Endothelial cell of hepatic sinusoid (primary cell): ENCODE measurements at regions not wholly inside any gene's neighbourhood (a gene's known extent, or its start where the extent isn't known, plus 50 kb on each side); places are given as distances from the start of the nearest gene placed in this dataset.

Experiments
- in situ Hi-C: cut with HindIII; loops from 2 replicates; pipeline ENCODE4 v1.10.0; 2017; ENCODE audit warnings: low sequenced_read_pairs

DNA sequence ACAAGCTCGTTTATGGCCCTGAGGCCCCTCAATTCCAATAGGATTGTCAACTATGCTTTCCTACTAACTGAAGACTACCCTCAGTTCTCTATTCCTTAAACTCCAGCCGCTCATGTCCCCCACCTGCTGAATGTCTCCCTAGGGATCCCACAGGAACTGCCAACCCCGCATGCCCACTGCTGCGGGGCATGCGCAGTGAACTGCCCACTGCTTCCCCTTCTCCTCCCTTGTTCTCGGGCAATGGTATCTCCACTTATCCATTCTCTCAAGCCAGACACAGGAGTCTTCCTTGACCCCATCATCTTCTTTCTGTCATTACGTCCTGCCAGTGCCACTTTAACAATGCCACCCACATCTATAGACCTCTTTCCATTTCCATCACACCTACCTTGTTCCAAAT, 90.0 kb downstream of the FGF18 start:
- in situ Hi-C loops: no loop called here

- in situ Hi-C loops: no loop called here
Measured at GRCh38 chr5:171512397-171512796, 93.0 kb downstream of the FGF18 start.

DNA sequence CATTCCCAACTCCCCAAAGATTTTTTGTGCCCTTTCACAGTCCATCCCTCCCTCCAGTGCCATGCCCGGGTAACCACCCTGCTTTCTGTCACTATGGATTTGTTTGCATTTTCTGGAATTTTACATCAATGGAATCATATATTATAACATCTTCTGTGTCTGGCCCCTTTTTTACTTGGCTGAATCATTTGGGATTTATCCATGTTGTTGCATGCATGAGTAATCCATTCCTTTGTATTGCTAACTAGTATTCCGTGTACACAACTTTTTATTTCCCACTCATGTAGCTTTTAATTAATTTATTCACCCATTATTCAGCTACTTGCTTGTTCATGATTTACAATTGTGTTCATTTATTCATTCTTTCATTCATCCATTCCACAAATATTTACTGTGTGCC, 94.1 kb downstream of the FGF18 start:
- in situ Hi-C loops: no loop called here

- in situ Hi-C loops: loop anchor here (5.0 kb wide), 2 partner anchors 47 to 73 kb away; no protein-coding TSS in a partner anchor
Measured at GRCh38 chr5:171518916-171519315, 99.5 kb downstream of the FGF18 start.

DNA sequence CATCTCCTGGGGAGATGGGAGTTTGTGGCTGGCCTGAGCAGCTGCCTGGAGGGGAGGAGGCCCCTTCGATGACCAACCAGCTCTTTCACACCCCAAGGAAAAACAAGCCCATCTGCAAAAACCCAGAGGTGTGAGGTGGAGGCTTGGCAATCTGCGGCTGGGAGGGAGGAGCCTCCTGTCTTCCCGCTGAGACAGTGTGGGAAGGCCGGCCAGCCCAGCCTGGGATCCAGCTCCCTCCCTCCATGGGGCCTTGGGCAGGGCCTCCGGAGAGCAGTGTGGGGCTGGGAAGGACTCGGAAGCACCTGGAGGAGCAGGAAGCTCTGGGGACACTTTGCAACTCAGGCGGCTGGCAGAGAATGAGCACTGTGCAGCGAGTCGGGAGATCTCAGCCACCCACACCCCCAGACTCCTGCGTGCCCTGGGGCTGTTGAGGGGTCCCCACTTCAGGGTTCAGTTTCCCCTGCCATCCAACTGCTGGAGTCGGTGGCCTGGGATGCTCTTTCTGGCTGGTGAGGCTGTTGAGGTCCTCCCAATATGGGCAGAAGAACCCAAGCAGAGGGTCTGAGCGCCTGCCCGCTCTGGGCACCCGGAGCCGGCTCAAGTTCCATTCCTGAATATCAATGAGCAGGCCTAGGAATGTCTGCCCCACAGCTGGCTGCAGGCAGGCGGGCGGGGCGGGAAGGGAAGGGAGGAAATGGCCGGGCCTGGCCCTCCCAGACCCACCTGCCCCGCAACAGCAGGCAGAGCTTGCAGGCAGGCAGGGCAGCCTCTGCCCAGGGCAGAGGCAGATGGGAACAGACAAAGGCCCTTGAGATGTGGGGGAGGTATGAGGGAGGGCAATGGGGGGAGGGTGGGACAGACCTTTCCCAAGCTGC, 101.1 kb downstream of the FGF18 start:
- in situ Hi-C loops: no loop called here

GRCh38 chr5:171521219-171521633, 101.8 kb downstream of the FGF18 start:
- in situ Hi-C loops: no loop called here

GRCh38 chr5:171521679-171522078, 102.2 kb downstream of the FGF18 start:
- in situ Hi-C loops: no loop called here

GRCh38 chr5:171523781-171524180, 104.3 kb downstream of the FGF18 start:
- in situ Hi-C loops: no loop called here

GRCh38 chr5:171524466-171524865, 105.0 kb downstream of the FGF18 start:
- in situ Hi-C loops: no loop called here

DNA sequence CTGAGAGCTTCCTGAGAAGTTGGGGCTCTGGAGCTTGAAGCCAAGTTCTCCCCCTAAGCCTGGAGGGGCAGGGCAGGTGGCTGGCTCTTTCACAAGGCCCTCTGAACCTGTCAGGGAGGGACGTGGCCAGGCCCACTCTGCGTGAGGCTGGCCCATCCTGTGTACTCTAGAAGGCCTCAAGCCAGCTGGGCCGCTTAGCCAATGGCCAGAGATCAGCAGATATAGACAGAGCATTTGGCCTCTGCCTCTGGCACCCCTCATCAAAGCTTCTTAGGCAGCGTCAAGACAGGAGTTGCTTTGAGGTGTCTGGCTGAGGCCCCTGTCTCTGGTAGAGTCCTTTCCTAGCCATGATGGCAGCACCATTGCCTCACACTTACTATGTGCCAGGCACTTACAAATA, 105.6 kb downstream of the FGF18 start:
- in situ Hi-C loops: no loop called here

DNA sequence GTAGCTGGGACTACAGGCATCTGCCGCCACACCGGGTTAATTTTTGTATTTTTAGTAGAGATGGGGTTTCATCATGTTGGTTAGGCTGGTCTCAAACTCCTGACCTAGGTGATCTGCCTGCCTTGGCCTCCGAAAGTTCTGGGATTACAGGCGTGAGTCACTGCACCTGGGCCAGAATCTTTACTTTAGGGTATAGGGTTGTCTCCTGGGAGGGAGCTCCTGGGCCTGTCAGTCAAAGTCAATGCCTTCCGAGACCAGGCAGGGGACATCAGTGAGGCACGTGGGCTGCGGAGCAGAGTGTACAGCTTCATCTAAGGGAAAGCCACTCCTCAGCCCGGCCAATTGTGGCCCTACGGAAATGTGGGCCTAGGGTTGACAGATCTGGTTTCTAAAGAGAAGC, 108.6 kb downstream of the FGF18 start:
- in situ Hi-C loops: no loop called here

DNA sequence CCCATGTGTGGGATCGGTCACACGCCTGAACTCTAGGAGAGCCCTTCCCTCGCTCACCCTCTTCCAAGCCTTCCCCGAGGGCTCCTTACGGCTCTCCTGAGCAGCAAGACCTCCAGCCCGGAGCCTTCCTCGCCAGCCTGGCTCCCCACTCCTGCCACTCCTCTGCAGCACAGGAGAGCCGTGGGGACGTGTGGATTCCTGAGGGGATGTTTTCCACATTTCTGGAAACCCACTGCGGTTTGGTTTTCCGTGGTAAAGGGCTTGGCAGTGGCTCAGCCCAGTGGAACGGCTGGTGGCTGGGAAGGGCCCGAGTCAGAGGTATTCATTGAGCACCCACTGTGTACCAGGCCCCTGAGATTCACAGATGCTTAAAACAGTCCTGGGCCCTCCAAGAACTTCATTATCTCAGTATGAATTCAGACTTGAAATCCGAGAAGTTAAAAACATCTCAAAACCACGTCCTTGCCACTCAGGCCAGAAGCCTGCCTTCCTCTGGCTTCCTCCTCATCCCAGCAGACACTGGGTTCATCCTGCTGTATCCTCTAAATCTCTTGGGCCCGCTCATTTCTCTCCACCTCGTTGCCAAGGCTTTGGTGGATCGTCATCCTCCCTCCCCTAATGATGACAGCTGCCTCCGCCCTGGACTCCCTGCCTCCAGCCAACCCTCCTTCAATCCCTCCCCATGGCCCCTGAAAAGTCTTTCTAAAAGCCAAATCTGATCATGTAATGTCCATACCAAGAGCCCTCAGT, 109.6 kb downstream of the FGF18 start:
- in situ Hi-C loops: no loop called here

DNA sequence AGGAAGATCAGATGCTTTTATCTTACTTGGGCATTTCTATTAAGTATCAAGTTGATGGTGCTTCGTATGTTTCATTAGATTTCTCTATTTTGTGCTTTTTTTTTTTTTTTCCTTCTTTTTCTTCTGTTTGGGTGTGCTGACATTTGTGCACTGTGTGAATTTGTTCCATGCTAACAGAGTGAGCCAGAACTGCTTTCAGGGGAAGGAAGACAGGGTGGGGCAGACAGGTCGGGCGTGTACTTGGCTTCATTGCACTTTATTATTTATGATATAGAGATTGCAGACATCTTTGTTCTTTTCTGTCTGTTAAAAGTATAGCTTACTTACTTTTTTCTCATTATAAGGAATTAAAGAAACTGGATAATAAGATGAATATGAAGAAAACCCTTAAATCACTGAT, 112.2 kb downstream of the FGF18 start:
- in situ Hi-C loops: no loop called here

GRCh38 chr5:171533153-171533552, 113.7 kb downstream of the FGF18 start:
- in situ Hi-C loops: no loop called here

- in situ Hi-C loops: no loop called here
Measured at GRCh38 chr5:171534043-171534895, 114.8 kb downstream of the FGF18 start.

DNA sequence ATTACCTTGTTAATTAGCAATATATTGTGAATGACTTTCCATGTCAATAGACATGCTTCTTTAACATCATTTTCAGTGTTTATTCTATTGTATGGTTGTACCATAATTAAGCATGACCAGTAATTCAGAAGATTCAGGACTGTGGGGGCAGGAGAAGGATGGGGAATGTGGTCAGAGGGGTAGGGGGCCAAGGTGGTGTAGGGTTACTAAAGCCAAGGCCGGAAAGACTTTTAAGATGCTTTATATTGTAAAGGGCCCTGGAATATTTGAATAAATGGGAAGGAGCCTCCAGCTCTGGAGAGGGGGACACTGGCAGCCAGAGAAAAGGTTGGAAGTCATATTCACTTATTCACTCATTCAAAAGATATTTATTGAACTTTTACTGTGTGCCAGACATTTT, 115.7 kb downstream of the FGF18 start:
- in situ Hi-C loops: no loop called here

DNA sequence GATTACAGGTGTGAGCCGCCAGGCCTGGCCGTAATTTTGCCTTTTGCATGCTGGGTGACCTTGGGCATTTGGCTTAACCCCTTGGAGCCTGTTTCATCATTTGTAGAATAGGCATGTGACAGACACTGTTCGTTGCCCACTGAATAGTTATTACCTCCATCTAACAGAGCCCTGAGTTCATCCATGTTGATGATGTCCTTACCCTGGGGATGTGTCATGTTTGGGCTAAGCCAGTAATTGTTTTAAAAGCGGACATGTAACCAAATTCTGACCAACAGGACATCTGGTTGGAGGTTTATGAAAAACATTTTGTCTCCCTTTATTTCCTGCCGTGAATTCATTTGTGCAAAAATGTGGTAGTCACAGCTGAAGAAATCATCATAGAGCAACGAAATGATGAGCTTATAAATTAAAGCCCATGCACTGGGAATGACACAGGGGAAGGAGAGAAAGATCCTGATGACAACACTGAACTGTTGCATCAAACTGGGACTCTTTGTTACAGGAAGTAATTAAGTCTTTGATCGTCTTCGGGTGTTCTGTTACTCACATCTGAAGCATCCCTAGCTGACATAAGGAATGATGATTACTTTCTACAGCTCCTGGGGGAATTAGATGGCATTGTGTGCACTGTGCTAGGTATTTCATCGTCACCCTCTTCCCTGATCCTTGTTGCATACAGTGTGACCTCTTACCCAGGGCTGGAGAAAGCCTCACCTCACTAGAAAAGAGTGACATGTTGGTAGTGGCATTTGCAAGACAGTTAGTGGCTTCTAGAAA, 117.8 kb downstream of the FGF18 start:
- in situ Hi-C loops: no loop called here

GRCh38 chr5:171537923-171538537, 118.6 kb downstream of the FGF18 start:
- in situ Hi-C loops: no loop called here

GRCh38 chr5:171538681-171539080, 119.2 kb downstream of the FGF18 start:
- in situ Hi-C loops: no loop called here

DNA sequence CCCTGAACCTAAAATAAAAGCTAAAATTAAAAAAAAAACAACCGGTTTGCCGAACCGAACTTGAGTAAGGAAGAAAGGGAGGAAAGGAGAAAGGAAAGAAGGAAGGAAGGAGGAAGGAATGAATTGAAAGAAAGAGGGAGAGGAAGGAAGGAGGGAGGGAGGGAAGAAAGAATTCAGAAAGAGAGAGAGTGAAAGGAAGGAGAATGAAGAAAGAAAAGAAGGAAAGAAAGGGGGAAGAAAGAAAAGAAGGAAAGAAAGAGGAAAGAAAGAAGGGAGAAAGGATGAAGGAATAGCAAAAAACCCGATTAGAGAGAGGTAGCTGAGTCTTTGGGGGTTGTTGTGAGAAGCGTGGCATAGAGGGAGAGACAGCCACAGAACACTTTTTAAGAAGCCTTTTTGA, 121.4 kb downstream of the FGF18 start:
- in situ Hi-C loops: no loop called here
